ENCODE measurements at regions not wholly inside any gene's neighbourhood (a gene's known extent, or its start where the extent isn't known, plus 50 kb on each side); places are given as distances from the start of the nearest gene placed in this dataset.
"Not testable (repeated sequence)": the region's sequence is repeated elsewhere in the genome, so short reads cannot be mapped to it uniquely, and the experiment has no call there.

GRCh38 chr1:80154176-80154575 lies 1147.6 kb upstream of the ADGRL4 start:
- no peak for TF ChIP-seq CTCF (IDR thresholded peaks at IDR 0.05; ENCODE audit: low read depth, low read length, missing control alignments)
- DNase-seq (ENCODE audit: extremely low read depth, low read depth), result no peak
- H3K4me3 ChIP-seq (replicated peaks; ENCODE audit: low read depth, low read length), result no peak overlapping the region

- H3K4me3 ChIP-seq (replicated peaks; ENCODE audit: low read depth, low read length), result no peak overlapping the region
- TF ChIP-seq CTCF (IDR thresholded peaks at IDR 0.05; ENCODE audit: low read depth, low read length, missing control alignments), result no peak
- no peak for DNase-seq (ENCODE audit: extremely low read depth, low read depth)
Measured at GRCh38 chr1:80153762-80154161, 1147.2 kb upstream of the ADGRL4 start.

- no peak for TF ChIP-seq CTCF (IDR thresholded peaks at IDR 0.05; ENCODE audit: low read depth, low read length, missing control alignments)
- no peak overlapping the region for H3K4me3 ChIP-seq (replicated peaks; ENCODE audit: low read depth, low read length)
- DNase-seq (ENCODE audit: extremely low read depth, low read depth), result no peak
Measured at GRCh38 chr1:80143361-80143760, 1136.8 kb upstream of the ADGRL4 start.

GRCh38 chr1:80137946-80138602 lies 1131.5 kb upstream of the ADGRL4 start:
- DNase-seq (ENCODE audit: extremely low read depth, low read depth); H3K4me3 ChIP-seq (replicated peaks; ENCODE audit: low read depth, low read length): not testable (repeated sequence)

GRCh38 chr1:80113168-80114038 lies 1106.9 kb upstream of the ADGRL4 start:
- no peak overlapping the region for H3K4me3 ChIP-seq (replicated peaks; ENCODE audit: low read depth, low read length)
- no peak for TF ChIP-seq CTCF (IDR thresholded peaks at IDR 0.05; ENCODE audit: low read depth, low read length, missing control alignments)
- no peak for DNase-seq (ENCODE audit: extremely low read depth, low read depth)

- no peak overlapping the region for H3K4me3 ChIP-seq (replicated peaks; ENCODE audit: low read depth, low read length)
- no peak for DNase-seq (ENCODE audit: extremely low read depth, low read depth)
- no peak for TF ChIP-seq CTCF (IDR thresholded peaks at IDR 0.05; ENCODE audit: low read depth, low read length, missing control alignments)
Measured at GRCh38 chr1:80101159-80101558, 1094.6 kb upstream of the ADGRL4 start.

- no peak for TF ChIP-seq CTCF (IDR thresholded peaks at IDR 0.05; ENCODE audit: low read depth, low read length, missing control alignments)
- no peak overlapping the region for H3K4me3 ChIP-seq (replicated peaks; ENCODE audit: low read depth, low read length)
- DNase-seq (ENCODE audit: extremely low read depth, low read depth), result no peak
Measured at GRCh38 chr1:80099713-80100112, 1093.2 kb upstream of the ADGRL4 start.
